Type B pancreatic cell (in vitro differentiated cells): ENCODE measurements at regions not wholly inside any gene's neighbourhood (a gene's known extent, or its start where the extent isn't known, plus 50 kb on each side); places are given as distances from the start of the nearest gene placed in this dataset.
A peak's percentile ranks its signal among the peaks of the same experiment; 100 is the strongest.

ENCODE experiments used
- DNase-seq: peaks from one replicate; pipeline ENCODE4 v3.0.0; 2021; ENCODE audit warnings: mixed read lengths; ENCODE audit not compliant: unreplicated experiment; ENCODE audit errors: extremely low spot score
- H3K27ac Mint-ChIP-seq: 2 replicates; pipeline ENCODE4 v1.8.0; 2021; ENCODE audit warnings: mild to moderate bottlenecking, mixed read lengths
- H3K27me3 Mint-ChIP-seq: 2 replicates; pipeline ENCODE4 v1.8.0; 2021; ENCODE audit warnings: mixed read lengths
- H3K36me3 Mint-ChIP-seq: 2 replicates; pipeline ENCODE4 v1.8.0; 2021; ENCODE audit warnings: mixed read lengths
- H3K4me1 Mint-ChIP-seq: one replicate; pipeline ENCODE4 v1.8.0; 2021; ENCODE audit warnings: mixed read lengths; ENCODE audit not compliant: unreplicated experiment
- H3K4me3 Mint-ChIP-seq: 2 replicates; pipeline ENCODE4 v1.8.0; 2021; ENCODE audit warnings: mild to moderate bottlenecking, mixed read lengths
- H3K9me3 Mint-ChIP-seq: 2 replicates; pipeline ENCODE4 v1.8.0; 2021; ENCODE audit warnings: mixed read lengths
- CTCF ChIP-seq: fragments of 200-600 bp; sonication (generic); conservative IDR thresholded peaks from 2 replicates; pipeline ENCODE4 v1.5.0; 2021; ENCODE audit warnings: antibody characterized with exemption, mild to moderate bottlenecking

- Mint-ChIP-seq H3K4me1 (no peaks in the 10 kb centered on the region), H3K27ac (no peak overlapping the region), H3K27me3 (peaks cover 3% of the 10 kb centered on the region), H3K4me3 (no peak overlapping the region), H3K36me3 (no peaks in the 10 kb centered on the region), H3K9me3 (peaks cover 3% of the 10 kb centered on the region)
- no peak for DNase-seq
- TF ChIP-seq CTCF, result no peak
Measured at GRCh38 chr2:58878778-58879177, 637.7 kb upstream of the FANCL start.

GRCh38 chr2:58876126-58876525, 635.0 kb upstream of the FANCL start:
- no peak overlapping the region for H3K27ac Mint-ChIP-seq
- no peak overlapping the region for H3K4me3 Mint-ChIP-seq
- H3K36me3 Mint-ChIP-seq, result no peaks in the 10 kb centered on the region
- TF ChIP-seq CTCF, result no peak
- DNase-seq, result no peak
- H3K4me1 Mint-ChIP-seq, result no peaks in the 10 kb centered on the region
- no peaks in the 10 kb centered on the region for H3K9me3 Mint-ChIP-seq
- no peaks in the 10 kb centered on the region for H3K27me3 Mint-ChIP-seq

GRCh38 chr2:58875436-58875835, 634.3 kb upstream of the FANCL start:
- TF ChIP-seq CTCF, result no peak
- Mint-ChIP-seq H3K27me3 (no peaks in the 10 kb centered on the region), H3K4me1 (no peaks in the 10 kb centered on the region), H3K36me3 (no peaks in the 10 kb centered on the region), H3K4me3 (no peak overlapping the region), H3K9me3 (no peaks in the 10 kb centered on the region), H3K27ac (no peak overlapping the region)
- DNase-seq, result no peak

GRCh38 chr2:58871469-58872142, 630.5 kb upstream of the FANCL start:
- Mint-ChIP-seq H3K27ac (no peak overlapping the region), H3K4me3 (no peak overlapping the region), H3K9me3 (no peaks in the 10 kb centered on the region), H3K4me1 (no peaks in the 10 kb centered on the region), H3K27me3 (no peaks in the 10 kb centered on the region), H3K36me3 (no peaks in the 10 kb centered on the region)
- no peak for DNase-seq
- TF ChIP-seq CTCF, result peak; percentile 54

- no peaks in the 10 kb centered on the region for H3K9me3 Mint-ChIP-seq
- no peaks in the 10 kb centered on the region for H3K27me3 Mint-ChIP-seq
- no peak for DNase-seq
- no peak overlapping the region for H3K4me3 Mint-ChIP-seq
- no peaks in the 10 kb centered on the region for H3K4me1 Mint-ChIP-seq
- no peaks in the 10 kb centered on the region for H3K36me3 Mint-ChIP-seq
- H3K27ac Mint-ChIP-seq, result no peak overlapping the region
- no peak for TF ChIP-seq CTCF
Measured at GRCh38 chr2:58870704-58871103, 629.6 kb upstream of the FANCL start.

GRCh38 chr2:58866946-58867345, 625.8 kb upstream of the FANCL start:
- Mint-ChIP-seq H3K27ac (no peak overlapping the region), H3K4me3 (no peak overlapping the region), H3K36me3 (no peaks in the 10 kb centered on the region), H3K9me3 (peaks cover 4% of the 10 kb centered on the region), H3K4me1 (no peaks in the 10 kb centered on the region), H3K27me3 (no peaks in the 10 kb centered on the region)
- no peak for DNase-seq
- no peak for TF ChIP-seq CTCF
